Left lung (tissue), 4 donors: ENCODE measurements at regions not wholly inside any gene's neighbourhood (a gene's known extent, or its start where the extent isn't known, plus 50 kb on each side); places are given as distances from the start of the nearest gene placed in this dataset.

Experiments
- ATAC-seq: fragments of 200-7000 bp; cut with Tn5 transposase; one replicate; pipeline ENCODE4 v1.9.1; 2020; ENCODE audit warnings: moderate library complexity
- DNase-seq, 4 donors: peaks; one replicate each; pipeline ENCODE4 v3.0.0-alpha.2; 2013 to 2020
- H3K27ac ChIP-seq, 2 donors: fragments of 200-600 bp; sonication (generic) in 1 of 2; one replicate each; pipeline versions ENCODE4 v1.5.0 to v1.8.0; 2020 to 2021
- H3K27me3 ChIP-seq, 2 donors: fragments of 200-600 bp; sonication (generic) in 1 of 2; one replicate each; pipeline versions ENCODE4 v1.5.0 to v1.8.0; 2020 to 2021
- H3K36me3 ChIP-seq, 2 donors: fragments of 200-600 bp; sonication (generic) in 1 of 2; one replicate each; pipeline versions ENCODE4 v1.5.0 to v1.8.0; 2020 to 2021
- H3K4me1 ChIP-seq, 2 donors: fragments of 200-600 bp; one replicate each; pipeline ENCODE4 v1.8.0; 2021
- H3K4me3 ChIP-seq, 2 donors: fragments of 200-600 bp; sonication (generic) in 1 of 2; one replicate each; pipeline versions ENCODE4 v1.5.0 to v1.8.0; 2020 to 2021; ENCODE audit warnings: mild to moderate bottlenecking in 1 of 2
- H3K9me3 ChIP-seq, 2 donors: fragments of 200-600 bp; sonication (generic) in 1 of 2; one replicate each; pipeline versions ENCODE4 v1.5.0 to v1.8.0; 2020 to 2021
- intact Hi-C, 2 donors: fragments of 100-400 bp; cut with DNase I; formaldehyde crosslinking; loops; one replicate each; pipeline versions ENCODE4 v1.11.2 to v1.14.2; 2022
- TF ChIP-seq, protein P1 (sequence below), 2 donors: fragments of 200-600 bp; sonication (generic) in 1 of 2; IDR thresholded peaks; one replicate each; pipeline versions ENCODE4 v1.5.0 to v1.8.0; 2021; ENCODE audit warnings: antibody characterized with exemption in 2 of 2
- donor health status: DM: no; HTN: yes; CAD: no.
- donor health status: DM: no; HTN: no; CAD: no.

DNA sequence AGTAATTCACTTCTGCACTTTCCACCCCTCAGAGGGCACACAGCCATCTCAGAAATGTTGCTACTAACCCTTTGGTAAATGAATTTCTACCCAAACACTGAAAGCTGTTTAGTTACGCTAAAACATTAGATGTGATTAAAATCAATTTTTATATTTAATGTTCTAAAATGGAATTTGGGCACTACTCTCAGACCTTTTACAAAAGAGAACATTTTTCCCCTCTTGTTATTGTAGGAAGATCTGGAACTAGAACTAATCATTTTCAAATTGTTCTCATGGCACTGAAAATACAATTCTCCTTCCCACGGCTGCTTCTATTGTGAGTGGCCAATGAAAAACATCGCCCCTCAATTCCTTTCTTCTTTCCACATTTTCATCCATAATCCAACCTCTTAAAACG is 627.4 kb downstream of the CDH26 start:
- Histone ChIP-seq H3K36me3 (no peaks in the 10 kb centered on the region), H3K4me1 (no peaks in the 10 kb centered on the region), H3K9me3 (no peaks in the 10 kb centered on the region), H3K27me3 (no peaks in the 10 kb centered on the region), H3K27ac (no peak overlapping the region), H3K4me3 (no peak overlapping the region)
- TF ChIP-seq, protein P1, sequence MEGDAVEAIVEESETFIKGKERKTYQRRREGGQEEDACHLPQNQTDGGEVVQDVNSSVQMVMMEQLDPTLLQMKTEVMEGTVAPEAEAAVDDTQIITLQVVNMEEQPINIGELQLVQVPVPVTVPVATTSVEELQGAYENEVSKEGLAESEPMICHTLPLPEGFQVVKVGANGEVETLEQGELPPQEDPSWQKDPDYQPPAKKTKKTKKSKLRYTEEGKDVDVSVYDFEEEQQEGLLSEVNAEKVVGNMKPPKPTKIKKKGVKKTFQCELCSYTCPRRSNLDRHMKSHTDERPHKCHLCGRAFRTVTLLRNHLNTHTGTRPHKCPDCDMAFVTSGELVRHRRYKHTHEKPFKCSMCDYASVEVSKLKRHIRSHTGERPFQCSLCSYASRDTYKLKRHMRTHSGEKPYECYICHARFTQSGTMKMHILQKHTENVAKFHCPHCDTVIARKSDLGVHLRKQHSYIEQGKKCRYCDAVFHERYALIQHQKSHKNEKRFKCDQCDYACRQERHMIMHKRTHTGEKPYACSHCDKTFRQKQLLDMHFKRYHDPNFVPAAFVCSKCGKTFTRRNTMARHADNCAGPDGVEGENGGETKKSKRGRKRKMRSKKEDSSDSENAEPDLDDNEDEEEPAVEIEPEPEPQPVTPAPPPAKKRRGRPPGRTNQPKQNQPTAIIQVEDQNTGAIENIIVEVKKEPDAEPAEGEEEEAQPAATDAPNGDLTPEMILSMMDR (IDR thresholded peaks at IDR 0.05) = no peak
- ATAC-seq (no peak), DNase-seq (no peak)
- intact Hi-C loops = no loop called here

DNA sequence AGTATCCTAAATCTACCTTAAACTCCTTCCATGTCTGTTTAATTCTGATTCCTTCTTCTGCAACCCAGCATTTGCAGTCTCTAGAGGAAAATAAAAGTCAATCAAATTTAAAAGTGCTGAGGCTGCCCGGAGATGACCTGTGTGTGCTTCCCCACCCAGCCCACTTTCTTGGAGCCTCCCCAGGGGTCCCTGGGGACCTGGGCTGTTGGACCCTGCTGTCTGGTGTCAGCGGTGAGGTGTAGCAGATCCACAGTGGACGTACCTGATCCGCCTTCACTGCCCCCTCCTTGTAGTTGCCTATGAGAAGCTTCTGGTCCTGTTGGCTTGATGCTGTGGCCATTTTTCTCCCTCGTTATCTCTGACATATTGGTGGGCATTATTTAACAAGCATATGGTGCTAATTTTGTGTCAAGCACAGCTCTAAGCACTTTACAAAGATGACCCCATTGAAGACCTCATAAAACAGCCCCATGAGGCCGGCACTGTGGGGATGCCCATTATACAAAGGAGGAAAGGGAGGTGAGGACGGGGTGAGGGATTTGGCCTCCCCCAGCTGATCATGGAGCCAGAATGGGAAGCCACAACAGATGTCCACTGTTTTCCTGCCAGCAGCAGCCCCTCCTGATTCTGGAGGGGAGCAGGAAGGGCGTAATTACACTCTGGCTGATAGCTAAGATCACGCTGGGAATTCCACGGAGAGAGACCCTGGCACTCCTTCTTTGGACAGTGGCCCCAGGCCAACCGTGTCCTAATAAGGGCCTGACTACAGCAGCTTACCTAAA is 628.2 kb downstream of the CDH26 start:
- TF ChIP-seq, protein P1 (IDR thresholded peaks at IDR 0.05) = no peak
- ATAC-seq (no peak), DNase-seq (peak in 2 of 4 donors; percentile 11 to 69)
- intact Hi-C loops = no loop called here
- Histone ChIP-seq H3K9me3 (no peaks in the 10 kb centered on the region), H3K4me1 (no peaks in the 10 kb centered on the region), H3K27ac (no peak overlapping the region), H3K27me3 (no peaks in the 10 kb centered on the region), H3K36me3 (no peaks in the 10 kb centered on the region), H3K4me3 (no peak overlapping the region)

DNA sequence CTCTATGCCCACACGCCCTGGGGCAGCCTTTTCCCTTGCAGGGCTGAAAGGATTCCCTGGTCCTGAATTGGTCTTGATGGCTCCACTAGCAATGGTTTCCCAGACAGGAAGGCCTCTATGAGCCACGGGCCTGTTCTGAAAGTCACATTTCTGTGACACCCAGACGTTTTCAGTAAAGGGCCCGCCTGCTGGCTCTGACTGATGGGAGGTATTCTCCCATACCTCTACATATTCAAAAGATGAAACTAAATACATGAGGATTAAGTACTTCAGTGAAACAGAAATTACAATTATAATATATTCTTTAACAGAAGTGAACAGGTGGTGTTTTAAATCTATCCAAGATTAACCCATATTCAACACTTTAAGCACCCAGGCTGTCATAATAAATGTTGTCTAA is 629.8 kb downstream of the CDH26 start:
- Histone ChIP-seq H3K27ac (no peak overlapping the region), H3K4me1 (no peaks in the 10 kb centered on the region), H3K4me3 (no peak overlapping the region), H3K36me3 (no peaks in the 10 kb centered on the region), H3K9me3 (no peaks in the 10 kb centered on the region), H3K27me3 (no peaks in the 10 kb centered on the region)
- TF ChIP-seq, protein P1 (IDR thresholded peaks at IDR 0.05) = no peak
- ATAC-seq (no peak), DNase-seq (no peak)
- intact Hi-C loops = no loop called here

DNA sequence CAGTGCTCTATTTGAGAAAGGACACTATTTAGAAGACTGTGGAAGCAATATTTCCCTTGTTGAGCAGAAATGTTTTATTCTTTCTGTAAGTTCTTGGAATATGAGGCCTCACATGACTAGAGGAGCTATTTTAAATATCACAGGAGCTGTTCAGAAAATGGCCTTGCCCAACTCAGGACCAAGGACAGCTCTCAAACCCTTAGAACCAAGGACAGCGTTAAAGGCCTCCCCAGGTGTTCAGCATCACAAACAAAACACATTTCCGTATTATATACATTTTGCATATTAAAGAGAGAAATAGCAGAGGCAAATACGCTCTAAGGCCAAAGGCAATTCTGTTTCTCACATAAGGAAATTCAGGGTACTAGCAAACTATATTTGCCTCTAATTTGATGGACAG is 631.4 kb downstream of the CDH26 start:
- Histone ChIP-seq H3K27me3 (no peaks in the 10 kb centered on the region), H3K4me3 (no peak overlapping the region), H3K36me3 (no peaks in the 10 kb centered on the region), H3K9me3 (no peaks in the 10 kb centered on the region), H3K27ac (no peak overlapping the region), H3K4me1 (no peaks in the 10 kb centered on the region)
- intact Hi-C loops = no loop called here
- DNase-seq (peak in 2 of 4 donors; percentile 68 to 80), ATAC-seq (peak; percentile 71)
- TF ChIP-seq, protein P1 (IDR thresholded peaks at IDR 0.05) = no peak

DNA sequence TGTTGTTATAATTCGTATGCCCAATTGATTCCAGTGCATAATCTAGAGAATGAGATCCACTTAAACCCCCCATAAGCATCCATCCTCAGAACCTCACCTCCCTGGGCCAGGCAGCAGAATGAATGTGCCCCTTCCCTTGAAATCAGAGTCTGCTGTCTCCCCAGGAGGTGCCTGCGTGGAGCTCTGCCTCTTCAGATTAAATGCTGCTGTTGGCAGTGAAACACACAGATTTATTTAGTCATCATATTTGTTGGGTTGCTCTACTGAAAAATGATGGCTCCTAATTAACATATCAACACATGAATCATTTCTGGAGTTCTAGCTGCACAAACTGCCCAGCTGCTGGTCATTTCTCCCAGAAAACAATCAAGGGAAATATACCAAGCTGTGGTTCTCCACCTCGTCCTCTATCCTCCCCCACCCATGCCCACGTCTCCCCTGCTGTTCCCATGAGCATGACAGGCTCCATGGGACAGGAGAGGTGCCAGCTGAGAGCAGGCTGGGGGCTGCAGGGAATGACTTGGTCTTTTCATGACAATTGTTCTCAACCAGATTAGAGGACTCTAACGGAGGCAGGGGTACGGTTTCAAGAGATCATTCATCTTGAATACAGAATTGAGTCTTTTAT is 633.1 kb downstream of the CDH26 start:
- DNase-seq (peak in 1 of 4 donors; percentile 30), ATAC-seq (no peak)
- Histone ChIP-seq H3K27me3 (no peaks in the 10 kb centered on the region), H3K27ac (no peak overlapping the region), H3K4me3 (no peak overlapping the region), H3K36me3 (no peaks in the 10 kb centered on the region), H3K9me3 (no peaks in the 10 kb centered on the region), H3K4me1 (no peaks in the 10 kb centered on the region)
- intact Hi-C loops = no loop called here
- TF ChIP-seq, protein P1 (IDR thresholded peaks at IDR 0.05) = no peak
